GM12878 (cell line): ENCODE measurements at regions not wholly inside any gene's neighbourhood (a gene's known extent, or its start where the extent isn't known, plus 50 kb on each side); places are given as distances from the start of the nearest gene placed in this dataset.
"Not testable (repeated sequence)": the region's sequence is repeated elsewhere in the genome, so short reads cannot be mapped to it uniquely, and the experiment has no call there.

Experiments used
- ATAC-seq: fragments of 200-7000 bp; cut with Tn5 transposase; 3 replicates; pipeline ENCODE4 v1.9.1; 2020; ENCODE audit warnings: mild to moderate bottlenecking, moderate library complexity
- BruUV-seq: library from RNA; stranded (reverse); fragments of 400-500 nt; replicated peaks from 2 replicates; lab custom pipeline; 2021; lab: Mats Ljungman, UMichigan
- CTCF ChIA-PET: fragments of 300-600 bp; sonication (Branson Sonifier 250); formaldehyde crosslinking; extraction: SDS; loops from one replicate; lab custom pipeline; 2021; ENCODE audit warnings: inconsistent platforms; lab: Yijun Ruan, JAX
- POLR2A ChIA-PET: fragments of 350-600 bp; formaldehyde crosslinking; extraction: SDS; loops from one replicate; lab custom pipeline; 2021; ENCODE audit warnings: inconsistent platforms; lab: Charles Lee
- RAD21 ChIA-PET: fragments of 300-600 bp; sonication (Branson Sonifier 250); formaldehyde crosslinking; loops from one replicate; lab custom pipeline; 2023; ENCODE audit warnings: antibody characterized with exemption; ENCODE audit not compliant: unreplicated experiment; lab: Charles Lee
- SMC1A ChIA-PET: fragments of 300-600 bp; sonication (Branson Sonifier 250); formaldehyde crosslinking; loops from one replicate; lab custom pipeline; 2023; ENCODE audit not compliant: unreplicated experiment, uncharacterized antibody; lab: Charles Lee
- DNase-seq: peaks from one replicate; pipeline ENCODE4 v3.0.0-alpha.2; 2011; ENCODE audit warnings: low read depth, low spot score
- FAIRE-seq: peaks from 3 replicates; lab custom pipeline; 2011; peaks lifted over from hg19 to GRCh38; lab: Jason Lieb, UNC
- H2AFZ ChIP-seq: 2 replicates; pipeline ENCODE4 v1.6.0; 2011; ENCODE audit warnings: low read depth, low read length, control low read depth; ENCODE audit not compliant: control insufficient read depth
- H3K27ac ChIP-seq: 2 replicates; pipeline ENCODE4 v1.5.1; 2011; ENCODE audit warnings: control low read depth; ENCODE audit not compliant: control insufficient read depth, insufficient read depth
- H3K27me3 ChIP-seq, 2 experiments: replicated peaks in 1 of 2; 2 replicates each; pipeline versions ENCODE4 v1.6.0 to v1.6.1; 2011; ENCODE audit warnings: low read length in 1 of 2; ENCODE audit not compliant: control insufficient read depth in 2 of 2, insufficient read depth in 2 of 2
- H3K36me3 ChIP-seq, 2 experiments: 2 replicates each; pipeline ENCODE4 v1.5.1; 2011; ENCODE audit warnings: low read length in 1 of 2; ENCODE audit not compliant: control insufficient read depth in 2 of 2, insufficient read depth in 2 of 2
- H3K4me1 ChIP-seq: 2 replicates; pipeline ENCODE4 v1.6.1; 2011; ENCODE audit warnings: mild to moderate bottlenecking, low read length, moderate library complexity, mixed read lengths; ENCODE audit not compliant: control insufficient read depth, insufficient read depth
- H3K4me2 ChIP-seq: 2 replicates; pipeline ENCODE4 v1.6.0; 2011; ENCODE audit warnings: control low read depth; ENCODE audit not compliant: control insufficient read depth, insufficient read depth
- H3K4me3 ChIP-seq: fragments of 200-600 bp; sonication (generic); 2 replicates; pipeline ENCODE4 v1.5.1; 2016
- H3K79me2 ChIP-seq: 2 replicates; pipeline ENCODE4 v1.6.0; 2011; ENCODE audit warnings: low read length; ENCODE audit not compliant: control insufficient read depth, insufficient read depth
- H3K9ac ChIP-seq: 2 replicates; pipeline ENCODE4 v1.8.0; 2011; ENCODE audit warnings: low read length, control low read depth, mixed read lengths; ENCODE audit not compliant: control insufficient read depth, insufficient read depth
- H3K9me3 ChIP-seq: replicated peaks from 3 replicates; pipeline ENCODE4 v1.5.1; 2011; ENCODE audit warnings: mild to moderate bottlenecking, low read length; ENCODE audit not compliant: control insufficient read depth, insufficient read depth
- H4K20me1 ChIP-seq: 2 replicates; pipeline ENCODE4 v1.6.0; 2011; ENCODE audit not compliant: control insufficient read depth, insufficient read depth
- CBX5 ChIP-seq: sonication (generic); IDR thresholded peaks from 2 replicates; pipeline ENCODE4 v1.6.1; 2016; ENCODE audit warnings: low read depth, moderate library complexity, mild to moderate bottlenecking, inconsistent platforms
- CREM ChIP-seq: IDR thresholded peaks from 2 replicates; pipeline ENCODE4 v1.6.1; 2014; ENCODE audit warnings: antibody characterized with exemption, low read depth
- EGR1 ChIP-seq, 2 experiments: IDR thresholded peaks; 1 replicate in 1 of 2; 2 replicates in 1 of 2; pipeline ENCODE4 v1.6.1; 2011 to 2012; ENCODE audit warnings: low read depth in 2 of 2, low read length in 2 of 2, borderline replicate concordance in 1 of 2, mild to moderate bottlenecking in 1 of 2, moderate library complexity in 1 of 2
- KAT2A ChIP-seq: conservative IDR thresholded peaks from 2 replicates; pipeline ENCODE4 v1.6.1; 2011; ENCODE audit warnings: low read depth, low read length; ENCODE audit not compliant: control insufficient read depth
- RFX5 ChIP-seq: IDR thresholded peaks from 2 replicates; pipeline ENCODE4 v1.6.1; 2011; ENCODE audit warnings: low read depth, low read length, improper control_type of control experiment
- SUPT20H ChIP-seq: IDR thresholded peaks from 2 replicates; pipeline ENCODE4 v1.6.1; 2011; ENCODE audit warnings: low read depth, mild to moderate bottlenecking, low read length, moderate library complexity, borderline replicate concordance; ENCODE audit not compliant: control insufficient read depth
- ZNF274 ChIP-seq: IDR thresholded peaks from one replicate; pipeline ENCODE4 v1.8.0; 2011; ENCODE audit not compliant: insufficient read length, insufficient read depth
- ZZZ3 ChIP-seq: IDR thresholded peaks from 2 replicates; pipeline ENCODE4 v1.6.1; 2011; ENCODE audit warnings: low read depth; ENCODE audit not compliant: control insufficient read depth, insufficient read length
- WGBS: methylation state at CpG from one replicate; pipeline ENCODE4 v1.1.6; 2016; ENCODE audit warnings: low lambda C conversion rate; ENCODE audit not compliant: insufficient replicate concordance, insufficient coverage; ENCODE audit errors: missing lambda C conversion rate; 5-methylcytosine and 5-hydroxymethylcytosine counted together
- in situ Hi-C: fragments of 300-500 bp; cut with MboI; formaldehyde crosslinking; loops from 9 replicates; pipeline ENCODE4 v1.14.3; 2018; ENCODE audit warnings: mixed read lengths
- intact Hi-C: fragments of 100-400 bp; cut with micrococcal nuclease; formaldehyde crosslinking; loops from one replicate; pipeline ENCODE4 v1.14.2; 2022; ENCODE audit not compliant: unreplicated experiment
- TF ChIP-seq, protein P1 (sequence below): fragments of 450-650 bp; IDR thresholded peaks from 2 replicates; pipeline ENCODE4 v1.6.1; 2017; ENCODE audit warnings: mild to moderate bottlenecking, low read depth, inconsistent platforms; ENCODE audit not compliant: poor library complexity, severe bottlenecking
- TF ChIP-seq, protein P2 (sequence below): fragments of 450-650 bp; IDR thresholded peaks from 2 replicates; pipeline ENCODE4 v1.6.1; 2017; ENCODE audit warnings: antibody characterized with exemption, mild to moderate bottlenecking, moderate library complexity

DNA sequence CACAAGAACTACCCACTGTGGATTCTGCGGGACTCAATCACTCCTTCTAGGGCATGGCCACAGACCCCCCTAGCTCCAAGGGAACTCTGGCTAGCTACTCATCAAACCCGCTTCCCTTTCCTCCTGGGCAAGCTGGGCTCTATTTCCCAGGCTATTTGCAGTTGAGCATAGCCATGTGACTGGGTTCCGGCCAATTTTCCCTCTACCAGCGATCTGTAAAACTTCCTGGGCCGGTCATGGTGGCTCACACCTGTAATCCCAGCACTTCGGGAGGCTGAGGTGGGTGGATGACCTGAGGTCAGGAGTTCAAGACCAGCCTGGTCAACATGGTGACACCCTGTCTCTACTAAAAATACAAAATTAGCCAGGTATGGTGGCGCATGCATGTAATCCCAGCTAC, 214.9 kb upstream of the IRF2BP2 start:
- H4K20me1 ChIP-seq, H3K79me2 ChIP-seq, SMC1A ChIA-PET, ATAC-seq, H3K4me3 ChIP-seq, H3K4me2 ChIP-seq, H3K27ac ChIP-seq, H3K36me3 ChIP-seq, H2AFZ ChIP-seq, RAD21 ChIA-PET, BruUV-seq, intact Hi-C loops, FAIRE-seq, DNase-seq, H3K9me3 ChIP-seq, H3K9ac ChIP-seq, H3K4me1 ChIP-seq, H3K27me3 ChIP-seq: not testable (repeated sequence)
- POLR2A ChIA-PET = interaction anchor here (0.6 kb wide), 1 partner anchor 160 kb away, joined by 3 read pairs; no protein-coding TSS in a partner anchor
- in situ Hi-C loops = loop anchor here (25.0 kb wide), 1 partner anchor 88 kb away; no protein-coding TSS in a partner anchor
- CTCF ChIA-PET = interaction anchor here (1.4 kb wide), 1 partner anchor 9 kb away, joined by 3 read pairs; no protein-coding TSS in a partner anchor
- WGBS = 70% methylated on average over 7 of the region's 7 CpGs

- ChIA-PET RAD21 (interaction anchor here (1.0 to 1.1 kb wide), 2 partner anchors 17 to 33 kb away, joined by 3 to 4 read pairs; no protein-coding TSS in a partner anchor), CTCF (no interaction called here), POLR2A (no interaction called here), SMC1A (interaction anchor here (0.8 to 1.5 kb wide), 3 partner anchors 9 to 21 kb away, joined by 3 to 4 read pairs (median 3); no protein-coding TSS in a partner anchor)
- DNase-seq (no peak), ATAC-seq (no peak), FAIRE-seq (no peak)
- no peak overlapping the region for H2AFZ ChIP-seq
- 68% methylated on average over 16 of the region's 16 CpGs for WGBS
- H3K27me3 ChIP-seq = no peaks in the 10 kb centered on the region
- no peak overlapping the region for H3K4me3 ChIP-seq
- H4K20me1 ChIP-seq = no peaks in the 10 kb centered on the region
- no TSS peak for BruUV-seq
- in situ Hi-C loops = no loop called here
- H3K79me2 ChIP-seq = no peaks in the 10 kb centered on the region
- no peaks in the 10 kb centered on the region for H3K9me3 ChIP-seq
- intact Hi-C loops = no loop called here
- no peaks in the 10 kb centered on the region for H3K36me3 ChIP-seq
- H3K9ac ChIP-seq = no peak overlapping the region
- H3K27ac ChIP-seq = no peak overlapping the region
- no peak overlapping the region for H3K4me2 ChIP-seq
- no peaks in the 10 kb centered on the region for H3K4me1 ChIP-seq
- TF ChIP-seq EGR1 (IDR thresholded peaks at IDR 0.05; ENCODE audit: borderline replicate concordance in 1 of 2, low read depth in 2 of 2, low read length in 2 of 2) = no peak
- TF ChIP-seq ZZZ3 = no peak
- no peak for TF ChIP-seq RFX5
- no peak for TF ChIP-seq KAT2A
- TF ChIP-seq, protein P1, sequence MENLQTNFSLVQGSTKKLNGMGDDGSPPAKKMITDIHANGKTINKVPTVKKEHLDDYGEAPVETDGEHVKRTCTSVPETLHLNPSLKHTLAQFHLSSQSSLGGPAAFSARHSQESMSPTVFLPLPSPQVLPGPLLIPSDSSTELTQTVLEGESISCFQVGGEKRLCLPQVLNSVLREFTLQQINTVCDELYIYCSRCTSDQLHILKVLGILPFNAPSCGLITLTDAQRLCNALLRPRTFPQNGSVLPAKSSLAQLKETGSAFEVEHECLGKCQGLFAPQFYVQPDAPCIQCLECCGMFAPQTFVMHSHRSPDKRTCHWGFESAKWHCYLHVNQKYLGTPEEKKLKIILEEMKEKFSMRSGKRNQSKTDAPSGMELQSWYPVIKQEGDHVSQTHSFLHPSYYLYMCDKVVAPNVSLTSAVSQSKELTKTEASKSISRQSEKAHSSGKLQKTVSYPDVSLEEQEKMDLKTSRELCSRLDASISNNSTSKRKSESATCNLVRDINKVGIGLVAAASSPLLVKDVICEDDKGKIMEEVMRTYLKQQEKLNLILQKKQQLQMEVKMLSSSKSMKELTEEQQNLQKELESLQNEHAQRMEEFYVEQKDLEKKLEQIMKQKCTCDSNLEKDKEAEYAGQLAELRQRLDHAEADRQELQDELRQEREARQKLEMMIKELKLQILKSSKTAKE = no peak
- TF ChIP-seq SUPT20H = no peak
- no peak for TF ChIP-seq ZNF274
- TF ChIP-seq, protein P2, sequence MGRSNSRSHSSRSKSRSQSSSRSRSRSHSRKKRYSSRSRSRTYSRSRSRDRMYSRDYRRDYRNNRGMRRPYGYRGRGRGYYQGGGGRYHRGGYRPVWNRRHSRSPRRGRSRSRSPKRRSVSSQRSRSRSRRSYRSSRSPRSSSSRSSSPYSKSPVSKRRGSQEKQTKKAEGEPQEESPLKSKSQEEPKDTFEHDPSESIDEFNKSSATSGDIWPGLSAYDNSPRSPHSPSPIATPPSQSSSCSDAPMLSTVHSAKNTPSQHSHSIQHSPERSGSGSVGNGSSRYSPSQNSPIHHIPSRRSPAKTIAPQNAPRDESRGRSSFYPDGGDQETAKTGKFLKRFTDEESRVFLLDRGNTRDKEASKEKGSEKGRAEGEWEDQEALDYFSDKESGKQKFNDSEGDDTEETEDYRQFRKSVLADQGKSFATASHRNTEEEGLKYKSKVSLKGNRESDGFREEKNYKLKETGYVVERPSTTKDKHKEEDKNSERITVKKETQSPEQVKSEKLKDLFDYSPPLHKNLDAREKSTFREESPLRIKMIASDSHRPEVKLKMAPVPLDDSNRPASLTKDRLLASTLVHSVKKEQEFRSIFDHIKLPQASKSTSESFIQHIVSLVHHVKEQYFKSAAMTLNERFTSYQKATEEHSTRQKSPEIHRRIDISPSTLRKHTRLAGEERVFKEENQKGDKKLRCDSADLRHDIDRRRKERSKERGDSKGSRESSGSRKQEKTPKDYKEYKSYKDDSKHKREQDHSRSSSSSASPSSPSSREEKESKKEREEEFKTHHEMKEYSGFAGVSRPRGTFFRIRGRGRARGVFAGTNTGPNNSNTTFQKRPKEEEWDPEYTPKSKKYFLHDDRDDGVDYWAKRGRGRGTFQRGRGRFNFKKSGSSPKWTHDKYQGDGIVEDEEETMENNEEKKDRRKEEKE = no peak
- no peak for TF ChIP-seq CREM
- no peak for TF ChIP-seq CBX5
Observed at GRCh38 chr1:234823191-234824176, 213.5 kb upstream of the IRF2BP2 start.
